GM12878 (cell line): ENCODE measurements at regions not wholly inside any gene's neighbourhood (a gene's known extent, or its start where the extent isn't known, plus 50 kb on each side); places are given as distances from the start of the nearest gene placed in this dataset.

Experiments used
- ATAC-seq: fragments of 200-7000 bp; cut with Tn5 transposase; 3 replicates; pipeline ENCODE4 v1.9.1; 2020; ENCODE audit warnings: mild to moderate bottlenecking, moderate library complexity
- BruUV-seq: library from RNA; stranded (reverse); fragments of 400-500 nt; replicated peaks from 2 replicates; lab custom pipeline; 2021; lab: Mats Ljungman, UMichigan
- CTCF ChIA-PET: fragments of 300-600 bp; sonication (Branson Sonifier 250); formaldehyde crosslinking; extraction: SDS; loops from one replicate; lab custom pipeline; 2021; ENCODE audit warnings: inconsistent platforms; lab: Yijun Ruan, JAX
- POLR2A ChIA-PET: fragments of 350-600 bp; formaldehyde crosslinking; extraction: SDS; loops from one replicate; lab custom pipeline; 2021; ENCODE audit warnings: inconsistent platforms; lab: Charles Lee
- RAD21 ChIA-PET: fragments of 300-600 bp; sonication (Branson Sonifier 250); formaldehyde crosslinking; loops from one replicate; lab custom pipeline; 2023; ENCODE audit warnings: antibody characterized with exemption; ENCODE audit not compliant: unreplicated experiment; lab: Charles Lee
- SMC1A ChIA-PET: fragments of 300-600 bp; sonication (Branson Sonifier 250); formaldehyde crosslinking; loops from one replicate; lab custom pipeline; 2023; ENCODE audit not compliant: unreplicated experiment, uncharacterized antibody; lab: Charles Lee
- DNase-seq: peaks from one replicate; pipeline ENCODE4 v3.0.0-alpha.2; 2011; ENCODE audit warnings: low read depth, low spot score
- FAIRE-seq: peaks from 3 replicates; lab custom pipeline; 2011; peaks lifted over from hg19 to GRCh38; lab: Jason Lieb, UNC
- H2AFZ ChIP-seq: 2 replicates; pipeline ENCODE4 v1.6.0; 2011; ENCODE audit warnings: low read depth, low read length, control low read depth; ENCODE audit not compliant: control insufficient read depth
- H3K27ac ChIP-seq: 2 replicates; pipeline ENCODE4 v1.5.1; 2011; ENCODE audit warnings: control low read depth; ENCODE audit not compliant: control insufficient read depth, insufficient read depth
- H3K27me3 ChIP-seq, 2 experiments: replicated peaks in 1 of 2; 2 replicates each; pipeline versions ENCODE4 v1.6.0 to v1.6.1; 2011; ENCODE audit warnings: low read length in 1 of 2; ENCODE audit not compliant: control insufficient read depth in 2 of 2, insufficient read depth in 2 of 2
- H3K36me3 ChIP-seq, 2 experiments: 2 replicates each; pipeline ENCODE4 v1.5.1; 2011; ENCODE audit warnings: low read length in 1 of 2; ENCODE audit not compliant: control insufficient read depth in 2 of 2, insufficient read depth in 2 of 2
- H3K4me1 ChIP-seq: 2 replicates; pipeline ENCODE4 v1.6.1; 2011; ENCODE audit warnings: mild to moderate bottlenecking, low read length, moderate library complexity, mixed read lengths; ENCODE audit not compliant: control insufficient read depth, insufficient read depth
- H3K4me2 ChIP-seq: 2 replicates; pipeline ENCODE4 v1.6.0; 2011; ENCODE audit warnings: control low read depth; ENCODE audit not compliant: control insufficient read depth, insufficient read depth
- H3K4me3 ChIP-seq: fragments of 200-600 bp; sonication (generic); 2 replicates; pipeline ENCODE4 v1.5.1; 2016
- H3K79me2 ChIP-seq: 2 replicates; pipeline ENCODE4 v1.6.0; 2011; ENCODE audit warnings: low read length; ENCODE audit not compliant: control insufficient read depth, insufficient read depth
- H3K9ac ChIP-seq: 2 replicates; pipeline ENCODE4 v1.8.0; 2011; ENCODE audit warnings: low read length, control low read depth, mixed read lengths; ENCODE audit not compliant: control insufficient read depth, insufficient read depth
- H3K9me3 ChIP-seq: replicated peaks from 3 replicates; pipeline ENCODE4 v1.5.1; 2011; ENCODE audit warnings: mild to moderate bottlenecking, low read length; ENCODE audit not compliant: control insufficient read depth, insufficient read depth
- H4K20me1 ChIP-seq: 2 replicates; pipeline ENCODE4 v1.6.0; 2011; ENCODE audit not compliant: control insufficient read depth, insufficient read depth
- CHD2 ChIP-seq: IDR thresholded peaks from 2 replicates; pipeline ENCODE4 v1.6.1; 2011; ENCODE audit warnings: low read depth, low read length, improper control_type of control experiment, borderline replicate concordance
- CHD4 ChIP-seq: fragments of 200-600 bp; sonication (generic); IDR thresholded peaks from 2 replicates; pipeline ENCODE4 v1.6.1; 2016; ENCODE audit warnings: mild to moderate bottlenecking
- IKZF2 ChIP-seq, 2 experiments: fragments of 450-650 bp; IDR thresholded peaks; 2 replicates each; pipeline ENCODE4 v1.6.1; 2017; ENCODE audit warnings: mild to moderate bottlenecking in 2 of 2, moderate library complexity in 2 of 2
- KLF5 ChIP-seq: fragments of 450-650 bp; IDR thresholded peaks from 2 replicates; pipeline ENCODE4 v1.6.1; 2014; ENCODE audit warnings: mild to moderate bottlenecking; ENCODE audit not compliant: partially characterized antibody
- PAX5 ChIP-seq: IDR thresholded peaks from 2 replicates; pipeline ENCODE4 v1.6.1; 2011; ENCODE audit warnings: low read depth, low read length, borderline replicate concordance
- RAD51 ChIP-seq: fragments of 450-650 bp; IDR thresholded peaks from 2 replicates; pipeline ENCODE4 v1.6.1; 2016; ENCODE audit warnings: moderate library complexity, mild to moderate bottlenecking, inconsistent platforms
- RBBP5 ChIP-seq: fragments of 200-600 bp; sonication (generic); conservative IDR thresholded peaks from 2 replicates; pipeline ENCODE4 v1.6.1; 2016
- STAT3 ChIP-seq: IDR thresholded peaks from 2 replicates; pipeline ENCODE4 v1.6.1; 2011; ENCODE audit warnings: low read depth, low read length, improper control_type of control experiment
- WGBS: methylation state at CpG from one replicate; pipeline ENCODE4 v1.1.6; 2016; ENCODE audit warnings: low lambda C conversion rate; ENCODE audit not compliant: insufficient replicate concordance, insufficient coverage; ENCODE audit errors: missing lambda C conversion rate; 5-methylcytosine and 5-hydroxymethylcytosine counted together
- in situ Hi-C: fragments of 300-500 bp; cut with MboI; formaldehyde crosslinking; loops from 9 replicates; pipeline ENCODE4 v1.14.3; 2018; ENCODE audit warnings: mixed read lengths
- intact Hi-C: fragments of 100-400 bp; cut with micrococcal nuclease; formaldehyde crosslinking; loops from one replicate; pipeline ENCODE4 v1.14.2; 2022; ENCODE audit not compliant: unreplicated experiment
- TF ChIP-seq, protein P1 (sequence below): fragments of 450-650 bp; IDR thresholded peaks from 2 replicates; pipeline ENCODE4 v1.6.1; 2017; ENCODE audit warnings: mild to moderate bottlenecking, moderate library complexity
- TF ChIP-seq, protein P2 (sequence below): IDR thresholded peaks from 2 replicates; pipeline ENCODE4 v1.6.1; 2012; ENCODE audit warnings: low read depth, low read length, improper control_type of control experiment
- TF ChIP-seq, protein P3 (sequence below): fragments of 450-650 bp; formaldehyde crosslinking; IDR thresholded peaks from 2 replicates; pipeline ENCODE4 v1.4.0; 2022; ENCODE audit warnings: mild to moderate bottlenecking, moderate library complexity

DNA sequence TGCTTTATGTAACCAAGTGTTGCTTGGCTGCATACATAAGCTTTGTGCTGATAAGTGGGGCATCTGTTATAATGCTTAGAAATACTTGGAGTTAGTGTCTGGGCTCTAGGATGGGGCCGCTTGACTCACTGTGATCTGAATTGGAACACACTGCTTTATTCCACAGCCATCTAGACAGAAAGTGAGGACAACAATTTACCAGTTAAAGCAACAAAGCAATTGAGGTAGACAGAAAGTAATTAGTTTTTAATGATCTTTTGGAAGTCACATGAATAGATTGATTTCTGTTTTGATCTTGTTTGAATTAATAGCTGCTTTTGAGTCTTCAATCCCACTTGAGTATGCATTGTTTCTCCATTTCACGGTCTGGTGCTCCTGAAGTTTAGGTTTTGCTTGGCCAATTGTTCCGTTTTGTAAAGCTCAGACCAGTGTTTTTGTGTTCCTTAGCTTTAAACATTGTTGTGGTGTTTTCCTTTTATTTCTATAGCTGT is 157.5 kb downstream of the TRMT11 start:
- H3K27me3 ChIP-seq, result no peaks in the 10 kb centered on the region
- RAD21 ChIA-PET, result no interaction called here
- FAIRE-seq (no peak), ATAC-seq (no peak), DNase-seq (no peak)
- TF ChIP-seq PAX5, result 0 out of 2 replicates have a peak, but pooled peaks have one; percentile 48
- TF ChIP-seq, protein P1, sequence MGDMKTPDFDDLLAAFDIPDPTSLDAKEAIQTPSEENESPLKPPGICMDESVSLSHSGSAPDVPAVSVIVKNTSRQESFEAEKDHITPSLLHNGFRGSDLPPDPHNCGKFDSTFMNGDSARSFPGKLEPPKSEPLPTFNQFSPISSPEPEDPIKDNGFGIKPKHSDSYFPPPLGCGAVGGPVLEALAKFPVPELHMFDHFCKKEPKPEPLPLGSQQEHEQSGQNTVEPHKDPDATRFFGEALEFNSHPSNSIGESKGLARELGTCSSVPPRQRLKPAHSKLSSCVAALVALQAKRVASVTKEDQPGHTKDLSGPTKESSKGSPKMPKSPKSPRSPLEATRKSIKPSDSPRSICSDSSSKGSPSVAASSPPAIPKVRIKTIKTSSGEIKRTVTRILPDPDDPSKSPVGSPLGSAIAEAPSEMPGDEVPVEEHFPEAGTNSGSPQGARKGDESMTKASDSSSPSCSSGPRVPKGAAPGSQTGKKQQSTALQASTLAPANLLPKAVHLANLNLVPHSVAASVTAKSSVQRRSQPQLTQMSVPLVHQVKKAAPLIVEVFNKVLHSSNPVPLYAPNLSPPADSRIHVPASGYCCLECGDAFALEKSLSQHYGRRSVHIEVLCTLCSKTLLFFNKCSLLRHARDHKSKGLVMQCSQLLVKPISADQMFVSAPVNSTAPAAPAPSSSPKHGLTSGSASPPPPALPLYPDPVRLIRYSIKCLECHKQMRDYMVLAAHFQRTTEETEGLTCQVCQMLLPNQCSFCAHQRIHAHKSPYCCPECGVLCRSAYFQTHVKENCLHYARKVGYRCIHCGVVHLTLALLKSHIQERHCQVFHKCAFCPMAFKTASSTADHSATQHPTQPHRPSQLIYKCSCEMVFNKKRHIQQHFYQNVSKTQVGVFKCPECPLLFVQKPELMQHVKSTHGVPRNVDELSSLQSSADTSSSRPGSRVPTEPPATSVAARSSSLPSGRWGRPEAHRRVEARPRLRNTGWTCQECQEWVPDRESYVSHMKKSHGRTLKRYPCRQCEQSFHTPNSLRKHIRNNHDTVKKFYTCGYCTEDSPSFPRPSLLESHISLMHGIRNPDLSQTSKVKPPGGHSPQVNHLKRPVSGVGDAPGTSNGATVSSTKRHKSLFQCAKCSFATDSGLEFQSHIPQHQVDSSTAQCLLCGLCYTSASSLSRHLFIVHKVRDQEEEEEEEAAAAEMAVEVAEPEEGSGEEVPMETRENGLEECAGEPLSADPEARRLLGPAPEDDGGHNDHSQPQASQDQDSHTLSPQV, result no peak
- no peak overlapping the region for H3K4me3 ChIP-seq
- WGBS, result 38% methylated on average over 3 of the region's 3 CpGs
- BruUV-seq, result no TSS peak
- H3K79me2 ChIP-seq, result no peaks in the 10 kb centered on the region
- no peaks in the 10 kb centered on the region for H3K9me3 ChIP-seq
- CTCF ChIA-PET, result interaction anchor here (0.6 kb wide), 1 partner anchor 111 kb away, joined by 3 read pairs; no protein-coding TSS in a partner anchor
- POLR2A ChIA-PET, result interaction anchor here (0.9 kb wide), 1 partner anchor 22 kb away, joined by 3 read pairs; no protein-coding TSS in a partner anchor
- SMC1A ChIA-PET, result interaction anchor here (1.2 to 2.0 kb wide), 5 partner anchors 9 to 148 kb away, joined by 3 to 9 read pairs (median 4); no protein-coding TSS in a partner anchor
- H2AFZ ChIP-seq, result no peak overlapping the region
- no peak overlapping the region for H3K9ac ChIP-seq
- H3K4me1 ChIP-seq, result no peaks in the 10 kb centered on the region
- no peak overlapping the region for H3K27ac ChIP-seq
- intact Hi-C loops, result no loop called here
- in situ Hi-C loops, result no loop called here
- H3K36me3 ChIP-seq, result no peaks in the 10 kb centered on the region
- no peak overlapping the region for H3K4me2 ChIP-seq
- no peaks in the 10 kb centered on the region for H4K20me1 ChIP-seq

DNA sequence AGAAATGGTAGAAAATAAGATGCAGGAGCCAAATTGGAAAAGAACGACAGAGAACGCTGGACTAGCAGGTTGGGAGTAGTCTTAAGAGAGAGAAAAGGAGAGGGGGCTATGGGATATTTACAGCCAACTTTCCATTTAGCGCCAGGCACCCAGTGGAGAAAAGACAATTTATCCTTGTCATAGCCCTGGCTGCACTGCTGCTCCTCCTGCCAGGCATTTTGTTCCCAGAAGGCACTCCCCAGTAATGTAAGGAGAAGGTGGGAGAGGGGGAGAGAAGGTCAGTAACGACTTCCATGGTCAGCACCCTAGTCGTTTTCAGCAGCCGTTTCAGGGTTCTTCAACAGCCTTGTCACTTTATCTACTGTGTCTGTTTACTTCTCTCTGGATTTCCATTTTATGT is 159.0 kb downstream of the TRMT11 start:
- Histone ChIP-seq H3K4me2 (no peak overlapping the region), H3K9me3 (no peaks in the 10 kb centered on the region), H2AFZ (no peak overlapping the region), H3K9ac (no peak overlapping the region), H3K27ac (no peak overlapping the region), H3K4me1 (no peaks in the 10 kb centered on the region), H4K20me1 (no peaks in the 10 kb centered on the region), H3K27me3 (no peaks in the 10 kb centered on the region), H3K79me2 (no peaks in the 10 kb centered on the region), H3K4me3 (no peak overlapping the region), H3K36me3 (no peaks in the 10 kb centered on the region)
- CTCF ChIA-PET, result no interaction called here
- in situ Hi-C loops, result no loop called here
- POLR2A ChIA-PET, result interaction anchor here (0.6 kb wide), 1 partner anchor 1092 kb away, joined by 5 read pairs; no protein-coding TSS in a partner anchor
- FAIRE-seq (no peak), DNase-seq (no peak), ATAC-seq (no peak)
- SMC1A ChIA-PET, result no interaction called here
- RAD21 ChIA-PET, result no interaction called here
- intact Hi-C loops, result no loop called here
- BruUV-seq, result no TSS peak
- 90% methylated on average over 6 of the region's 6 CpGs for WGBS
- TF ChIP-seq IKZF2 (IDR thresholded peaks at IDR 0.05) (no peak), CHD2 (no peak), RAD51 (no peak), CHD4 (no peak), KLF5 (no peak), STAT3 (no peak), RBBP5 (no peak)
- TF ChIP-seq, protein P2, sequence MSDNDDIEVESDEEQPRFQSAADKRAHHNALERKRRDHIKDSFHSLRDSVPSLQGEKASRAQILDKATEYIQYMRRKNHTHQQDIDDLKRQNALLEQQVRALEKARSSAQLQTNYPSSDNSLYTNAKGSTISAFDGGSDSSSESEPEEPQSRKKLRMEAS, result no peak
- TF ChIP-seq, protein P3, sequence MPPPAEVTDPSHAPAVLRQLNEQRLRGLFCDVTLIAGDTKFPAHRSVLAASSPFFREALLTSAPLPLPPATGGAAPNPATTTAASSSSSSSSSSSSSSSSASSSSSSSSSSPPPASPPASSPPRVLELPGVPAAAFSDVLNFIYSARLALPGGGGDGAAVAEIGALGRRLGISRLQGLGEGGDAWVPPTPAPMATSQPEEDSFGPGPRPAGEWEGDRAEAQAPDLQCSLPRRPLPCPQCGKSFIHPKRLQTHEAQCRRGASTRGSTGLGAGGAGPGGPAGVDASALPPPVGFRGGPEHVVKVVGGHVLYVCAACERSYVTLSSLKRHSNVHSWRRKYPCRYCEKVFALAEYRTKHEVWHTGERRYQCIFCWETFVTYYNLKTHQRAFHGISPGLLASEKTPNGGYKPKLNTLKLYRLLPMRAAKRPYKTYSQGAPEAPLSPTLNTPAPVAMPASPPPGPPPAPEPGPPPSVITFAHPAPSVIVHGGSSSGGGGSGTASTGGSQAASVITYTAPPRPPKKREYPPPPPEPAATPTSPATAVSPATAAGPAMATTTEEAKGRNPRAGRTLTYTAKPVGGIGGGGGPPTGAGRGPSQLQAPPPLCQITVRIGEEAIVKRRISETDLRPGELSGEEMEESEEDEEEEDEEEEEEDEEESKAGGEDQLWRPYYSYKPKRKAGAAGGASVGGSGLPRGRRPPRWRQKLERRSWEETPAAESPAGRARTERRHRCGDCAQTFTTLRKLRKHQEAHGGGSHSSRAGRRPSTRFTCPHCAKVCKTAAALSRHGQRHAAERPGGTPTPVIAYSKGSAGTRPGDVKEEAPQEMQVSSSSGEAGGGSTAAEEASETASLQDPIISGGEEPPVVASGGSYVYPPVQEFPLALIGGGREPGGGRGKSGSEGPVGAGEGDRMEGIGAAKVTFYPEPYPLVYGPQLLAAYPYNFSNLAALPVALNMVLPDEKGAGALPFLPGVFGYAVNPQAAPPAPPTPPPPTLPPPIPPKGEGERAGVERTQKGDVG (CRISPR knock-in tag), result no peak
